HG03159 (cell line): ENCODE measurements at regions not wholly inside any gene's neighbourhood (a gene's known extent, or its start where the extent isn't known, plus 50 kb on each side); places are given as distances from the start of the nearest gene placed in this dataset.
"Not testable (repeated sequence)": the region's sequence is repeated elsewhere in the genome, so short reads cannot be mapped to it uniquely, and the experiment has no call there.

ENCODE experiments used
- ATAC-seq: cut with Tn5 transposase; IDR thresholded peaks from one replicate; pipeline ENCODE4 v1.9.1; 2021; ENCODE audit warnings: mild to moderate bottlenecking, moderate library complexity; ENCODE audit not compliant: unreplicated experiment

DNA sequence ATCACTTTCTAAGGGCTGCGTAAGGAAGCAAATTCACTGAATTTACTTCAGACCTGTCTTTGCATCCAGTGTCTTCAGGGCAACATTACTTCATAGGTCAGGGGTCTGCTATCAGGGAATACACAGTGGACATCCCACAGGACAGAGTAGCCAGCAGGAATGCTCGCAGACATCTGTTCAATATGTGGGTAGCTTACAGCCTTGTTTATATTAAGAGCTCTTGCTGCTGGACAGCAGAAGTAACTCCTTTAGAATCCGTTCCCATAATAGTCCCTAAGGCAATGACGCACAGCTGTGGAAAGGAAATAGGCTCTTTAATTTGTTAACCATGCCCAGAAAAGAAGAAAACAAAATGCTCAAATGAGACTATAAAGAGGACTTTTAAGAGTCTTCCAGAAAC is 198.7 kb downstream of the MOXD1 start:
- no peak for ATAC-seq

- no peak for ATAC-seq
Observed at GRCh38 chr6:132199343-132199742, 201.9 kb downstream of the MOXD1 start.

DNA sequence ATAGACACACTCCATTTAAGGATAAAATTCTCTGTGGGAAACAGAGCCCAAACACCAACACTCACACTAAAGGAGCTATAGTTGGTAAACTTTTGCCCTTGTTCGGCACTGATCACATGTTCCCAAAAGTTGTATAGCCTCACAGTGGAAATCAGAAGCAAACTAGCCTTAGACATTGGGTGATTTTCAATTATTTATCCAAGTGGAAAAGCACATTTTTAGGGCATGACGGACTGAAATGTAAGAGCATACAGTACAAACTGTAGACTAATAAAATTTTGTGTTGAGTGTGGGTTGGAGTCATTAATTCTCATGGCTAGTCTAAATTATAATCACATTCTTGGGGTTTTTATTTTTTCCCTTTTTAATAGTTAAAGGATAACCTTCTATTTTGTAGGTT is 202.4 kb downstream of the MOXD1 start:
- no peak for ATAC-seq

- ATAC-seq: no peak
Observed at GRCh38 chr6:132198040-132198439, 203.2 kb downstream of the MOXD1 start.

GRCh38 chr6:132194529-132194928 is 206.7 kb downstream of the MOXD1 start:
- ATAC-seq: peak; percentile 43

DNA sequence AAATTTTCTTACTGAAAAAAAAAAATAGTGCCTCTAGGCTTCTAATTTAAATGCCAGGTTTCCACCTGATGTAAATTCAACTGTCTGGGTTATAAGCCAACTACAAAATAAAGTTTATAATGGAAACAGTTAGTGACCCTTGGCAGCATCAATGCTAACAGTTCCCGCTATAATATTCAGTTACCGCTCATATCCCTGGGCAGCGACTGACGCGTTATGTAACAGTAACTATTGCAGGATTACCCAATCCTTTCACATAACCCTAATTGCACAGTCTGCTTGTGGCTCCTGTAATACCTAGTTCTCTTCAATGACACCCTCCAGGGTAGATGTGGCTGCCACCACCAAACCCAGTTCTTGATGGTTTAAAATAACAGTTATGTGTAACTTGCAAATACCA is 208.6 kb downstream of the MOXD1 start:
- ATAC-seq: no peak

DNA sequence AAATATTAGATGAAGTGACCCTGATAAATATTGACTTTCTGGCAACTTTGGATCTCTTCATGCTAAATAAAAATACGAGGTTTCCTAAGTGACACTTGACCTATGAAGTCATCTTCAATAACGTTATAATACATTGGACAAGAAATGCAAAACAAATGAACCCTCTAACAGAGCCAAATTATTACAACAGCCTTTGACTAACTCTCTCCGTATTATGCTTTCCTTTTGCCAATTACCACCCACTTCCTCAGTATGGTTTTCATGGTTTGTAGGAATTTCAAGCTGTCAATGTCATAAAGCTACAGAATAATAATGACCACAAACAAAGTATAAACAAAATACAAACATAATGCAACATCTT is 210.5 kb downstream of the MOXD1 start:
- no peak for ATAC-seq

DNA sequence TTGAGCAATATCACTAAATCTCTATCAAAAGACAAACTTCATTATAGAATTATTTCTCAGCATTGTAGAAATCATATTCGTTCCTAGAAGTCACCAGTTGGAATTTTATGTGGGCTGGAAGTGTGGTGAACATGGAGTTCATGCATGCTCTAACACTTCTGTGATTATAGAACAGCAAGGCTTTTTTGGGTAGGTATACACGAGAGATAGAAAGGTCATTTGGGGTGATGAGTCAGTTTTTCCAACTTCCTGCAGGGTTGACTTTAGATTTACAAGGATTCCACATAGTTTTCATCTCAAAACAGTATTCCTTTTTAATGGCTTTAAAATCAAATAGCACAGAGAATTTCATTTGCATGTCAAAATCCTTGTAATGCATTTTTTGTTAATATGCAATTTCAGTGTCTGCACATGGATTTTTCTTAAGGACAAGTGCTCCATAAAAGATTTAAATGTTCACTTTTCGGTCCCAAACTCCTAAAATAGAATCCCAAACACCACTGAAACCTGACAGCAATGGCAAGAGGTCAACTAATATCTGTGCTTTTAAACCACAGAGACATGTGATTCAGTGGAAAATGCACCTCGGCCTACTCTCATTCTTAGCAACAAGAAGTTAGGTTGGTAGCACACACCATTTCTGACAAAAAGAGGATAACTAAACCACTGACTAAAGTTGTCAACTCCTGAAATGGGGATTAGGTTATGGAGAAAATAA is 211.0 kb downstream of the MOXD1 start:
- ATAC-seq: peak; percentile 78

DNA sequence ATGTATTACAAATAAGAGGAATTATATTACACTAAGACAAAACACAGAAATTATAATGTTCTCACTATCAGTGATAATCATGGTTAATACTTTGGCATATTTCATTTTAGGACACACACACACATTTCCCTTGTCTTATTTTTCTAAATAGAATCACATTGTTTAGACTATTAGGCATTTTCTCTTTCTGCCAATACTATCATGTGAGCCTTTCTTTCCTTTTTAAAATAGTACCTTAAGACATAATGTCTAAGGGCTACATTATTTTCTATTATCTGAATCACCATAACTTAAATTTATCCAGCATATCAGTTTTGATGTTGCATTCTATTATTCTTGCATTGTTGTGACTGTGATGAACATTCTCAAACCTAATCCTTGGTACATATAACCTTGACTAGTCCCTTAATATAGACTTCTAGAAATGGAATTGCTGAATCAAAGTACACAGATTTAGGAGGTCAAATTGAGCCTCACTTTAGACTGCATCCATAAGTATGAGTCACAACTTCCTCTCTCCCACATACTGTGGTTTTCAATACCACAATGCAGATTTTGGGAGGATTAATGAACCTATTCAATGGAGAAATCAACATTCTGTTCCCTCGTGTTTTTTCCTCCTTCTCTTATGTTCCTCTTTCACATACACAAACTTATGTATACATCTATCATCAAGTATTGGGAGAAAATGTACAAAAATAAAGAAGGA is 212.6 kb downstream of the MOXD1 start:
- no peak for ATAC-seq

DNA sequence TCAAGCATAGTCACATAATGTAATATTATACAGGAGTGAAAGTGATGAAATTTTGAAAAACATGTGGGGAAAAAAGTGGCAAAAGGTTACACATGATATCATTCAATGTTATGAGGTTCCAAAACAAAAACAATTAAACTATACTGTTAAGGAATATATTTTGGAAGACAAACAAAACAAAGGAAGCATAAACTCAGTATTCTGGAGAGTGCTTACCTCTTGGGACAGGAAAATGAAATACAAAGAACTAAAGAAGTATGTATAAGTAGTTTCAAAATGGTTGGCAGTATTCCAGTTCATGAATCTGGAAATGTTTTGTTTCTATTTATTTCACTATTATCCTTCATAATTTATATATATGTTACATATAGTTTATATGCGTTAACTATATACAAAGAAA is 213.5 kb downstream of the MOXD1 start:
- no peak for ATAC-seq

DNA sequence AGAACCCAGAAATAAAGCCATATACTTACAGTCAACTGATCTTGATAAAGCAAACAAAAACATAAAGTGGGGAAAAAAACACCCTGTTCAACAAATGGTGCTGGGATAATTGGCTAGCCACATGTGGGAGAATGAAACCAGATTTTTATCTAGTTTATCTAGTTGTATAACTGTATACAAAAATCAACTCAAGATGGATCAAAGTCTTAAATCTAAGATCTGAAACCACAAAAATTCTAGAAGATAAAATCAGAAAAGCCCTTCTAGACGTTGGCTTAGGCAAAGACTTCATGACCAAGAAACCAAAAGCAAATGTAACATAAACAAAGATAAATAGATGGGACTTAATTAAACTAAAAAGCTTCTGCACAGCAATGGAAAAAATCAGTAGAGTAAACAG is 216.3 kb downstream of the MOXD1 start:
- not testable (repeated sequence) for ATAC-seq

- no peak for ATAC-seq
Observed at GRCh38 chr6:132179955-132180354, 221.3 kb downstream of the MOXD1 start.

DNA sequence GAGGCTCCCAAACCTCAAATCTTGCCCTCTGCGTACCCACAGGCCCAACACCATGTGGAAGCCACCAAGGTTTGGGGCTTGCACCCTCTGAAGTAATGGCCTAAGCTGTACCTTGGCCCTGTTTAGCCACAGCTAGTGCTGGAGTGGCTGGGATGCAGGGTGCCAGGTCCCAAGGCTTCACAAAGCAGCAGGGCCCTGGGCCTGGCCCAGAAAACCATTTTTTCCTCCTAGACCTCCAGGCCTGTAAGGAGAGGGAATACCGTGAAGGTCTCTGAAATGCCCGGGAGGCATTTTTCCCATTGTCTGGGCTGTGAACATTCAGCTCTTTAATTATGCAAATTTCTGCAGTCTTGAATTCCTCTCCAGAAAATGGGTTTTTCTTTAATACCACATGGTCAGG is 223.7 kb upstream of the CCN2 start:
- no peak for ATAC-seq

DNA sequence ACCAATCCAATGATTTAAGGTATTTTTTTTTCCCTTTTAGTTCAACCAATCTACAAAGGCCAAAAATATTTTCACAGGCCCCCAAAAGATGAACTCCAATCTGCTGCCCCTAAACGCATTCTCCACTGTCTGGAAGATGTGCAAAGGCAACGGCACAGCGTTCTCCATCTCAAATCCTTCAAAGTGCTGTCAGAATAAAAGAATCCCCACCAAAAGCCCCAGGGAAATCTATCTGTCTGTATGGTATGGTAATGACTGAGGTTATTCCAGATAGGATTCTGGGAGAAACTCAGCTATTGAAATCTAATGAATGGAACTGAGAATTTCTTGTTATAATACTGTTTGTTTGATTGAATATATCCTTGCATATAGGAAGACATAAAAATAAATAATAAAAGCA is 217.8 kb upstream of the CCN2 start:
- ATAC-seq: no peak

GRCh38 chr6:132167929-132168892 is 217.0 kb upstream of the CCN2 start:
- no peak for ATAC-seq

DNA sequence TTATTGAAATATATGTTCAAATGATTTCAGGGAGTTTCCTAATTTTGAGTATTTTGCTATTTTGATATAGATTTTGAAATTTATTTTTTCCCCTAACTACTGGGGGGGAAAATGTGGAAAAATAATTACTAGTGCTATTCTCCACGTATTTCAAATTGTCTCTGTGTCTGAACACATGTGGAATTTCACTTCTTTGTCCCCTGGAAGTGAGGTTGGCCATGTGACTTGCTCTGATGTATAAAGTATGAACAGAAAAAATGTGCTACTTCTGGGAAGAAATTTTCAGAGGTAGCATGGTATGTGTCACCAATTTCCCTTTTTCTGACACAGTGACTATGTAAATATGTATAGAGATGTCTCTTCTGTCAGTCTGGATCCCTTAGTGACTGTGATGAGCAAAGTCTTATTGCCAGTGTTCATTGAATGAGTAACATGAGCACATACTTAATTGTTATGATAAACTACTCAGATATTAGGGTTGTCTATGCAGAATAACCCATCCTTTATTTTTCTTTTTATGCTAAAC is 215.4 kb upstream of the CCN2 start:
- no peak for ATAC-seq

DNA sequence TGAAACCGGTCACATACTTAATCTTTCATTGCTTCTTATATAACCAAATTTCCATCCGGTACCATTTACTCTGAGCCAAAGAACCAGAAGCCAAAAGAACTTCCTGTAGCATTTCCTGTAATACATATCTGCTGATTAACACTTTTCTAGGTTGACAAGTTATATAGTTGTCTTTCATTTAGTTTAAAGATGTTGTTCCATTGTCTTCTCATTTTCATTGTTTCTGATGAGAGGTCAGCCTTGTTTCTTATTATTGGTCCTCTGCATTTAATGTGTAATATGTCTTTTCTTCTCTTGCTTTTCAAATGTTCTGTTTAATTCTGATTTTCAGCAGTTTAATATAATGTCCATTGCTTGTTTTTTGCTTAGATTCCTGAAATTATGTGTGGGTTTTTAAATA is 214.5 kb upstream of the CCN2 start:
- no peak for ATAC-seq

DNA sequence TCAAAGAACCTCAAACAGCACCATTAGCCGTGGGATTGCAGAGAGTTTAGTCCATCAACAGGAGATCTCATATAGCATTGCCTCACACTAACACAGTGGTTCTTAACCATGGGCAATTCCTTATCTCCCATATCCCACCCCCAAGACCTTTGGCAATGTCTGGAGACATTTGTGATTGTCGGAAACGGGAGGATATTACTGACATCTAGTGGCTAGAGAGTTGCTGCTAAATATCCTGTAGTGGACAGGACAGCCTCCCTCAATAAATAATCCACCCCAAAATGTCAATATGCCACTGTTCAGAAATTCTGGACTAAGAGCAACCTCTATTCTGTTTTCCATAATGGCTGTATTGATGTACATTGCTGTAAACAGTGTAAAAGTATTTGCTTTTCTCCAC is 210.1 kb upstream of the CCN2 start:
- ATAC-seq: no peak

- ATAC-seq: no peak
Observed at GRCh38 chr6:132153221-132153898, 202.2 kb upstream of the CCN2 start.

DNA sequence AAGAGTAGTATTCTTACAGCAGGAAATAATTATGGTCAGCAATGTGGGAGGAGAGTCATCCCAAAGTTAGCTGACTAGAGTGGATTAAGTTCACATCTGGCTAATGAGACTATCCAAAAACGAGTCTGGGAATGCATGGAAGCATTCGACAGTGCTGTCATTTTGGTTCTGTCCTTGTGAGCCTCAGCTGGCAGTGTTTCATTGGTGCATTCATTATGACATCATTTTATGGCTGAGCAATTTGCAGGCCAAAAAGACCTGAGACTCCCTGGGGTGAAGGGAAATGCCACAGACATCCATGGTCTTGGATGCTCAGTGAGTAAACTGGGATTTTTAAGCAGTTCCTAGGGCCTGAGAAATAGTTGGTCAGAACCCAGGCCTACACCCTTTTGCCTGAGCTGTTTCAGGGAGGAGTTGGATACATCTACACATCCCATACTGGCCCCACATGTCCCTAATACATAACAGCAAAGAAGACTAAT is 196.4 kb upstream of the CCN2 start:
- ATAC-seq: no peak

GRCh38 chr6:132144456-132144855 is 193.3 kb upstream of the CCN2 start:
- ATAC-seq: no peak
